ENCODE measurements at regions not wholly inside any gene's neighbourhood (a gene's known extent, or its start where the extent isn't known, plus 50 kb on each side); places are given as distances from the start of the nearest gene placed in this dataset.

- TF ChIP-seq XRCC3 (IDR thresholded peaks at IDR 0.05) (no peak), BRD9 (IDR thresholded peaks at IDR 0.05; ENCODE audit: low read depth, partially characterized antibody) (no peak), ZBTB2 (IDR thresholded peaks at IDR 0.05) (no peak), ARID1B (IDR thresholded peaks at IDR 0.05) (peak; percentile 60), ZNF766 (CRISPR knock-in tag; conservative IDR thresholded peaks at IDR 0.05) (no peak), MGA (IDR thresholded peaks at IDR 0.05) (no peak)
- TF ChIP-seq, protein P1, sequence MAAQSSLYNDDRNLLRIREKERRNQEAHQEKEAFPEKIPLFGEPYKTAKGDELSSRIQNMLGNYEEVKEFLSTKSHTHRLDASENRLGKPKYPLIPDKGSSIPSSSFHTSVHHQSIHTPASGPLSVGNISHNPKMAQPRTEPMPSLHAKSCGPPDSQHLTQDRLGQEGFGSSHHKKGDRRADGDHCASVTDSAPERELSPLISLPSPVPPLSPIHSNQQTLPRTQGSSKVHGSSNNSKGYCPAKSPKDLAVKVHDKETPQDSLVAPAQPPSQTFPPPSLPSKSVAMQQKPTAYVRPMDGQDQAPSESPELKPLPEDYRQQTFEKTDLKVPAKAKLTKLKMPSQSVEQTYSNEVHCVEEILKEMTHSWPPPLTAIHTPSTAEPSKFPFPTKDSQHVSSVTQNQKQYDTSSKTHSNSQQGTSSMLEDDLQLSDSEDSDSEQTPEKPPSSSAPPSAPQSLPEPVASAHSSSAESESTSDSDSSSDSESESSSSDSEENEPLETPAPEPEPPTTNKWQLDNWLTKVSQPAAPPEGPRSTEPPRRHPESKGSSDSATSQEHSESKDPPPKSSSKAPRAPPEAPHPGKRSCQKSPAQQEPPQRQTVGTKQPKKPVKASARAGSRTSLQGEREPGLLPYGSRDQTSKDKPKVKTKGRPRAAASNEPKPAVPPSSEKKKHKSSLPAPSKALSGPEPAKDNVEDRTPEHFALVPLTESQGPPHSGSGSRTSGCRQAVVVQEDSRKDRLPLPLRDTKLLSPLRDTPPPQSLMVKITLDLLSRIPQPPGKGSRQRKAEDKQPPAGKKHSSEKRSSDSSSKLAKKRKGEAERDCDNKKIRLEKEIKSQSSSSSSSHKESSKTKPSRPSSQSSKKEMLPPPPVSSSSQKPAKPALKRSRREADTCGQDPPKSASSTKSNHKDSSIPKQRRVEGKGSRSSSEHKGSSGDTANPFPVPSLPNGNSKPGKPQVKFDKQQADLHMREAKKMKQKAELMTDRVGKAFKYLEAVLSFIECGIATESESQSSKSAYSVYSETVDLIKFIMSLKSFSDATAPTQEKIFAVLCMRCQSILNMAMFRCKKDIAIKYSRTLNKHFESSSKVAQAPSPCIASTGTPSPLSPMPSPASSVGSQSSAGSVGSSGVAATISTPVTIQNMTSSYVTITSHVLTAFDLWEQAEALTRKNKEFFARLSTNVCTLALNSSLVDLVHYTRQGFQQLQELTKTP (IDR thresholded peaks at IDR 0.05; ENCODE audit: low read depth in 1 of 2, partially characterized antibody in 2 of 2) = no peak
- TF ChIP-seq, protein P2, sequence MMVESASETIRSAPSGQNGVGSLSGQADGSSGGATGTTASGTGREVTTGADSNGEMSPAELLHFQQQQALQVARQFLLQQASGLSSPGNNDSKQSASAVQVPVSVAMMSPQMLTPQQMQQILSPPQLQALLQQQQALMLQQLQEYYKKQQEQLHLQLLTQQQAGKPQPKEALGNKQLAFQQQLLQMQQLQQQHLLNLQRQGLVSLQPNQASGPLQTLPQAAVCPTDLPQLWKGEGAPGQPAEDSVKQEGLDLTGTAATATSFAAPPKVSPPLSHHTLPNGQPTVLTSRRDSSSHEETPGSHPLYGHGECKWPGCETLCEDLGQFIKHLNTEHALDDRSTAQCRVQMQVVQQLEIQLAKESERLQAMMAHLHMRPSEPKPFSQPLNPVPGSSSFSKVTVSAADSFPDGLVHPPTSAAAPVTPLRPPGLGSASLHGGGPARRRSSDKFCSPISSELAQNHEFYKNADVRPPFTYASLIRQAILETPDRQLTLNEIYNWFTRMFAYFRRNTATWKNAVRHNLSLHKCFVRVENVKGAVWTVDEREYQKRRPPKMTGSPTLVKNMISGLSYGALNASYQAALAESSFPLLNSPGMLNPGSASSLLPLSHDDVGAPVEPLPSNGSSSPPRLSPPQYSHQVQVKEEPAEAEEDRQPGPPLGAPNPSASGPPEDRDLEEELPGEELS (CRISPR knock-in tag; IDR thresholded peaks at IDR 0.05; ENCODE audit: borderline replicate concordance) = no peak
Measured at GRCh38 chr6:104413767-104414166, 446.0 kb downstream of the HACE1 start (continued).
